ENCODE measurements at regions not wholly inside any gene's neighbourhood (a gene's known extent, or its start where the extent isn't known, plus 50 kb on each side); places are given as distances from the start of the nearest gene placed in this dataset.

DNA sequence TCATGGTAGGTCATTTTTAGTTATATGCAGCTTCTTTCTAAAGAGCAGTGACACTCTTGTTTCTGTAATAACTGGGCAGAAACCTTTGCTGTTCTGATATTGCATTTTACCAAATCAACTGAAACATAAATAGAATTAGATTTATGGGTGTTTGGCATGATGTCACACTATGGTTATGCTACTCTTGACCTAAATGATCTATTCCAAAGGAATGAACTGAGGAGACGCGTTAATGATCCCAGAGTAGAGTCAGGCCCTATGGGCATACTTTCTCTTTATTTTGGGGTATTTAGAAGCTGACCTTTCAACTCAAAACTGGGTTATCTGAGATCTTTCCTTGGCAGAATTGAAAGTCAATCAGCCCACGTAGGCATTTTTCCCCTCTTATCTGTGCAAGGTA is 146.8 kb upstream of the ADAMTSL1 start:
- in situ Hi-C loops (cut with HindIII; ENCODE audit: extremely low pct_ligation_motif_present, low pct_unique_long_range_greater_than_20kb), result no loop called here

DNA sequence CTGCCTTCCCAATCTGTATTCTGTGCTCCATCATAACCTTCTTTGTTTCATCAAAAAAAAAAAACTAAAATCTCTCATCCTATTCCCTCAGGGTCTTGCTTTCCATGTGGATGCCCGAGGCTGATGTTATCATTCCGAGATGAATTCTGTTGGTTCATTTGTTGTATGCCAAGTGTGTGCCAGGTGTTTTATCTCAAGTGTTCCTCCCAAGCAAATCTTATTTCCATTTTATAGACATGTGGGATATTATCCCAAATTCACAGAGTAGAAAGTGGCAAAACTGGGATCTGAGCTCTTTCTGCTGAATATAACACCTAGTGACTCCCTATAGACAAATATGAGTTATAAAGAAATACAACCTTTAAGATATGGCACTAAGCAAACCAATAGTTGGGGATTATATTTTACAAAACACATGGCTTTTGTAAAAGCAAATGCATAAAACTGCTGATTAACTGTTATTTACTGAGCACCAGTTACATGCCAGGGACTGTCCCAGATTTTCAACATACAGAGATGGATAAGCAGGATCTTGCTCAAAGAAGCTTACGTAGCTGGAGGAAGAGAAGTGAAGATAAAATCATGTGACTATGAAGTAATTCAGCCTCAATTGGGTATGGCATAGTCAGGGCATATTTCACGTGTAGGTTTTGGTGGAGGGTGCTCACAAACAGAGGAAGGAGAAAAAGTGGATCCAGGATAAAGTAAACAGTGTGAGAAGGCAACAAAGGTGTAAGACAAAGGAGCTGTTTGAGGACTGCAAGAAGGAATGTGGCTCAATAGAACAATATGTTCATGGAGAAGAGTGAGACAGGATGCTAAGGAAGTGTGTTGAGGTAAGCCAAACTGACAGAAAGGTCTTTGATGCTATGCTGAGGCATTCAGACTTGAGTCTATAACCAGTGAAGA is 143.3 kb upstream of the ADAMTSL1 start:
- ATAC-seq (no peak), DNase-seq (ENCODE audit: low spot score) (no peak), FAIRE-seq (no peak)
- H3K4me2 ChIP-seq (ENCODE audit: low read depth, low read length), result no peak overlapping the region
- no peaks in the 10 kb centered on the region for H4K20me1 ChIP-seq (ENCODE audit: insufficient read depth, low read length)
- CTCF ChIA-PET (ENCODE audit: low intra/inter-chr PET ratio, low total read pairs), result no interaction called here
- H3K4me3 ChIP-seq (replicated peaks in 1 of 3; ENCODE audit: insufficient read depth in 1 of 3, low read depth in 2 of 3, low read length in 3 of 3), result no peak overlapping the region
- H3K27me3 ChIP-seq (ENCODE audit: control insufficient read depth in 1 of 2, insufficient read depth in 2 of 2, low read length in 2 of 2), result no peaks in the 10 kb centered on the region
- no peak overlapping the region for H2AFZ ChIP-seq (ENCODE audit: low read length)
- no peaks in the 10 kb centered on the region; the same call in 1 of the 2 replicates for H3K4me1 ChIP-seq (ENCODE audit: insufficient read depth, low read length)
- intact Hi-C loops (cut with micrococcal nuclease; ENCODE audit: unreplicated experiment), result no loop called here
- 2% methylated on average over 4 of the region's 4 CpGs for WGBS (ENCODE audit: low lambda C conversion rate)
- H3K79me2 ChIP-seq (ENCODE audit: insufficient read depth, low read length), result no peaks in the 10 kb centered on the region
- H3K27ac ChIP-seq (ENCODE audit: extremely low read length, insufficient read depth, low read length), result no peak overlapping the region
- no peak overlapping the region for H3K9ac ChIP-seq (ENCODE audit: insufficient read depth, low read depth, low read length)
- BruUV-seq (replicated peaks), result no TSS peak
- POLR2A ChIA-PET, result no interaction called here
- no peaks in the 10 kb centered on the region for H3K36me3 ChIP-seq (replicated peaks in 1 of 2; ENCODE audit: control insufficient read depth in 1 of 2, insufficient read depth in 2 of 2, low read length in 2 of 2)
- in situ Hi-C loops (cut with HindIII; ENCODE audit: extremely low pct_ligation_motif_present, low pct_unique_long_range_greater_than_20kb), result no loop called here
- H3K9me3 ChIP-seq (ENCODE audit: low read length), result no peaks in the 10 kb centered on the region
- TF ChIP-seq, protein P1, sequence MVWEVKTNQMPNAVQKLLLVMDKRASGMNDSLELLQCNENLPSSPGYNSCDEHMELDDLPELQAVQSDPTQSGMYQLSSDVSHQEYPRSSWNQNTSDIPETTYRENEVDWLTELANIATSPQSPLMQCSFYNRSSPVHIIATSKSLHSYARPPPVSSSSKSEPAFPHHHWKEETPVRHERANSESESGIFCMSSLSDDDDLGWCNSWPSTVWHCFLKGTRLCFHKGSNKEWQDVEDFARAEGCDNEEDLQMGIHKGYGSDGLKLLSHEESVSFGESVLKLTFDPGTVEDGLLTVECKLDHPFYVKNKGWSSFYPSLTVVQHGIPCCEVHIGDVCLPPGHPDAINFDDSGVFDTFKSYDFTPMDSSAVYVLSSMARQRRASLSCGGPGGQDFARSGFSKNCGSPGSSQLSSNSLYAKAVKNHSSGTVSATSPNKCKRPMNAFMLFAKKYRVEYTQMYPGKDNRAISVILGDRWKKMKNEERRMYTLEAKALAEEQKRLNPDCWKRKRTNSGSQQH (CRISPR knock-in tag; IDR thresholded peaks at IDR 0.05; ENCODE audit: low read depth), result no peak
- TF ChIP-seq CBFB (CRISPR knock-in tag; IDR thresholded peaks at IDR 0.05), result no peak
- no peak for TF ChIP-seq FOXK2 (IDR thresholded peaks at IDR 0.05)
- TF ChIP-seq, protein P2, sequence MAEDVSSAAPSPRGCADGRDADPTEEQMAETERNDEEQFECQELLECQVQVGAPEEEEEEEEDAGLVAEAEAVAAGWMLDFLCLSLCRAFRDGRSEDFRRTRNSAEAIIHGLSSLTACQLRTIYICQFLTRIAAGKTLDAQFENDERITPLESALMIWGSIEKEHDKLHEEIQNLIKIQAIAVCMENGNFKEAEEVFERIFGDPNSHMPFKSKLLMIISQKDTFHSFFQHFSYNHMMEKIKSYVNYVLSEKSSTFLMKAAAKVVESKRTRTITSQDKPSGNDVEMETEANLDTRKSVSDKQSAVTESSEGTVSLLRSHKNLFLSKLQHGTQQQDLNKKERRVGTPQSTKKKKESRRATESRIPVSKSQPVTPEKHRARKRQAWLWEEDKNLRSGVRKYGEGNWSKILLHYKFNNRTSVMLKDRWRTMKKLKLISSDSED (CRISPR knock-in tag; IDR thresholded peaks at IDR 0.05), result no peak
- TF ChIP-seq, protein P3, sequence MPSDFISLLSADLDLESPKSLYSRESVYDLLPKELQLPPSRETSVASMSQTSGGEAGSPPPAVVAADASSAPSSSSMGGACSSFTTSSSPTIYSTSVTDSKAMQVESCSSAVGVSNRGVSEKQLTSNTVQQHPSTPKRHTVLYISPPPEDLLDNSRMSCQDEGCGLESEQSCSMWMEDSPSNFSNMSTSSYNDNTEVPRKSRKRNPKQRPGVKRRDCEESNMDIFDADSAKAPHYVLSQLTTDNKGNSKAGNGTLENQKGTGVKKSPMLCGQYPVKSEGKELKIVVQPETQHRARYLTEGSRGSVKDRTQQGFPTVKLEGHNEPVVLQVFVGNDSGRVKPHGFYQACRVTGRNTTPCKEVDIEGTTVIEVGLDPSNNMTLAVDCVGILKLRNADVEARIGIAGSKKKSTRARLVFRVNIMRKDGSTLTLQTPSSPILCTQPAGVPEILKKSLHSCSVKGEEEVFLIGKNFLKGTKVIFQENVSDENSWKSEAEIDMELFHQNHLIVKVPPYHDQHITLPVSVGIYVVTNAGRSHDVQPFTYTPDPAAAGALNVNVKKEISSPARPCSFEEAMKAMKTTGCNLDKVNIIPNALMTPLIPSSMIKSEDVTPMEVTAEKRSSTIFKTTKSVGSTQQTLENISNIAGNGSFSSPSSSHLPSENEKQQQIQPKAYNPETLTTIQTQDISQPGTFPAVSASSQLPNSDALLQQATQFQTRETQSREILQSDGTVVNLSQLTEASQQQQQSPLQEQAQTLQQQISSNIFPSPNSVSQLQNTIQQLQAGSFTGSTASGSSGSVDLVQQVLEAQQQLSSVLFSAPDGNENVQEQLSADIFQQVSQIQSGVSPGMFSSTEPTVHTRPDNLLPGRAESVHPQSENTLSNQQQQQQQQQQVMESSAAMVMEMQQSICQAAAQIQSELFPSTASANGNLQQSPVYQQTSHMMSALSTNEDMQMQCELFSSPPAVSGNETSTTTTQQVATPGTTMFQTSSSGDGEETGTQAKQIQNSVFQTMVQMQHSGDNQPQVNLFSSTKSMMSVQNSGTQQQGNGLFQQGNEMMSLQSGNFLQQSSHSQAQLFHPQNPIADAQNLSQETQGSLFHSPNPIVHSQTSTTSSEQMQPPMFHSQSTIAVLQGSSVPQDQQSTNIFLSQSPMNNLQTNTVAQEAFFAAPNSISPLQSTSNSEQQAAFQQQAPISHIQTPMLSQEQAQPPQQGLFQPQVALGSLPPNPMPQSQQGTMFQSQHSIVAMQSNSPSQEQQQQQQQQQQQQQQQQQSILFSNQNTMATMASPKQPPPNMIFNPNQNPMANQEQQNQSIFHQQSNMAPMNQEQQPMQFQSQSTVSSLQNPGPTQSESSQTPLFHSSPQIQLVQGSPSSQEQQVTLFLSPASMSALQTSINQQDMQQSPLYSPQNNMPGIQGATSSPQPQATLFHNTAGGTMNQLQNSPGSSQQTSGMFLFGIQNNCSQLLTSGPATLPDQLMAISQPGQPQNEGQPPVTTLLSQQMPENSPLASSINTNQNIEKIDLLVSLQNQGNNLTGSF (CRISPR knock-in tag; IDR thresholded peaks at IDR 0.05), result no peak

More for the DNA sequence above, 146.8 kb upstream of the ADAMTSL1 start:
- WGBS (ENCODE audit: low lambda C conversion rate), result 0% methylated on average over 3 of the region's 3 CpGs
- ATAC-seq (no peak), DNase-seq (ENCODE audit: low spot score) (no peak), FAIRE-seq (no peak)
- Histone ChIP-seq H3K27ac (ENCODE audit: extremely low read length, insufficient read depth, low read length) (no peak overlapping the region), H3K4me3 (replicated peaks in 1 of 3; ENCODE audit: insufficient read depth in 1 of 3, low read depth in 2 of 3, low read length in 3 of 3) (no peak overlapping the region), H3K9me3 (ENCODE audit: low read length) (no peaks in the 10 kb centered on the region), H2AFZ (ENCODE audit: low read length) (no peak overlapping the region), H3K36me3 (replicated peaks in 1 of 2; ENCODE audit: control insufficient read depth in 1 of 2, insufficient read depth in 2 of 2, low read length in 2 of 2) (no peaks in the 10 kb centered on the region), H3K79me2 (ENCODE audit: insufficient read depth, low read length) (no peaks in the 10 kb centered on the region), H3K27me3 (ENCODE audit: control insufficient read depth in 1 of 2, insufficient read depth in 2 of 2, low read length in 2 of 2) (no peaks in the 10 kb centered on the region), H3K4me2 (ENCODE audit: low read depth, low read length) (no peak overlapping the region), H3K9ac (ENCODE audit: insufficient read depth, low read depth, low read length) (no peak overlapping the region), H4K20me1 (ENCODE audit: insufficient read depth, low read length) (no peaks in the 10 kb centered on the region), H3K4me1 (ENCODE audit: insufficient read depth, low read length) (no peaks in the 10 kb centered on the region; the same call in 1 of the 2 replicates)
- POLR2A ChIA-PET, result no interaction called here
- CTCF ChIA-PET (ENCODE audit: low intra/inter-chr PET ratio, low total read pairs), result no interaction called here
- intact Hi-C loops (cut with micrococcal nuclease; ENCODE audit: unreplicated experiment), result no loop called here
- BruUV-seq (replicated peaks), result no TSS peak
- no peak for TF ChIP-seq SUZ12 (IDR thresholded peaks at IDR 0.05; ENCODE audit: low read depth, low read length)
- TF ChIP-seq, protein P4, sequence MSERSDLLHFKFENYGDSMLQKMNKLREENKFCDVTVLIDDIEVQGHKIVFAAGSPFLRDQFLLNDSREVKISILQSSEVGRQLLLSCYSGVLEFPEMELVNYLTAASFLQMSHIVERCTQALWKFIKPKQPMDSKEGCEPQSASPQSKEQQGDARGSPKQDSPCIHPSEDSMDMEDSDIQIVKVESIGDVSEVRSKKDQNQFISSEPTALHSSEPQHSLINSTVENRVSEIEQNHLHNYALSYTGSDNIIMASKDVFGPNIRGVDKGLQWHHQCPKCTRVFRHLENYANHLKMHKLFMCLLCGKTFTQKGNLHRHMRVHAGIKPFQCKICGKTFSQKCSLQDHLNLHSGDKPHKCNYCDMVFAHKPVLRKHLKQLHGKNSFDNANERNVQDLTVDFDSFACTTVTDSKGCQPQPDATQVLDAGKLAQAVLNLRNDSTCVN (CRISPR knock-in tag; IDR thresholded peaks at IDR 0.05; ENCODE audit: borderline replicate concordance), result no peak
- TF ChIP-seq ATF7 (IDR thresholded peaks at IDR 0.05), result peak; percentile 47; the same call in 1 of the 2 replicates
- no peak for TF ChIP-seq ATF7 (CRISPR knock-in tag; IDR thresholded peaks at IDR 0.05)

All from HepG2 (cell line).